Calu3 (cell line): ENCODE measurements at regions not wholly inside any gene's neighbourhood (a gene's known extent, or its start where the extent isn't known, plus 50 kb on each side); places are given as distances from the start of the nearest gene placed in this dataset.

ENCODE experiments used
- BruUV-seq: library from RNA; stranded (reverse); fragments of 400-500 nt; replicated peaks from 2 replicates; lab custom pipeline; 2021; lab: Mats Ljungman, UMichigan
- CTCF ChIA-PET: fragments of 300-600 bp; sonication (Branson Sonifier 250); formaldehyde crosslinking; loops from one replicate; lab custom pipeline; 2022; ENCODE audit warnings: antibody characterized with exemption; lab: Charles Lee
- DNase-seq: peaks from one replicate; pipeline ENCODE4 v3.0.0; 2022
- H3K27ac Mint-ChIP-seq: one replicate; pipeline ENCODE4 v1.8.0; 2022; ENCODE audit warnings: mixed read lengths; ENCODE audit not compliant: unreplicated experiment
- H3K27me3 Mint-ChIP-seq: one replicate; pipeline ENCODE4 v1.8.0; 2022; ENCODE audit warnings: mixed read lengths; ENCODE audit not compliant: unreplicated experiment
- H3K36me3 Mint-ChIP-seq: one replicate; pipeline ENCODE4 v1.8.0; 2022; ENCODE audit warnings: mild to moderate bottlenecking, moderate library complexity, mixed read lengths; ENCODE audit not compliant: insufficient read depth, unreplicated experiment
- H3K4me1 Mint-ChIP-seq: one replicate; pipeline ENCODE4 v1.8.0; 2022; ENCODE audit warnings: mild to moderate bottlenecking, low read depth, mixed read lengths; ENCODE audit not compliant: unreplicated experiment
- H3K4me3 Mint-ChIP-seq: one replicate; pipeline ENCODE4 v1.8.0; 2022; ENCODE audit warnings: mild to moderate bottlenecking, low read depth, moderate library complexity, mixed read lengths; ENCODE audit not compliant: unreplicated experiment
- H3K9me3 Mint-ChIP-seq: one replicate; pipeline ENCODE4 v1.8.0; 2022; ENCODE audit warnings: low read depth, mixed read lengths; ENCODE audit not compliant: unreplicated experiment
- CTCF ChIP-seq: fragments of 200-600 bp; IDR thresholded peaks from one replicate; pipeline ENCODE4 v1.8.0; 2022; ENCODE audit warnings: antibody characterized with exemption; ENCODE audit not compliant: unreplicated experiment
- intact Hi-C: fragments of 100-400 bp; cut with micrococcal nuclease; formaldehyde crosslinking; loops from one replicate; pipeline ENCODE4 v1.10.0; 2022; ENCODE audit not compliant: unreplicated experiment

GRCh38 chr11:115572551-115572950 lies 68.3 kb upstream of the CADM1 start:
- intact Hi-C loops: no loop called here
- no peak overlapping the region for H3K27ac Mint-ChIP-seq
- CTCF ChIA-PET: no interaction called here
- no peak for TF ChIP-seq CTCF
- H3K4me3 Mint-ChIP-seq: no peak overlapping the region
- no peaks in the 10 kb centered on the region for H3K27me3 Mint-ChIP-seq
- BruUV-seq: no TSS peak
- DNase-seq: no peak
- H3K36me3 Mint-ChIP-seq: no peaks in the 10 kb centered on the region
- H3K4me1 Mint-ChIP-seq: no peaks in the 10 kb centered on the region
- H3K9me3 Mint-ChIP-seq: peaks cover 21% of the 10 kb centered on the region

- H3K9me3 Mint-ChIP-seq: peaks cover 17% of the 10 kb centered on the region
- BruUV-seq: no TSS peak
- no peaks in the 10 kb centered on the region for H3K4me1 Mint-ChIP-seq
- no peak overlapping the region for H3K27ac Mint-ChIP-seq
- intact Hi-C loops: loop anchor here (10.0 kb wide), 1 partner anchor 279 kb away; no protein-coding TSS in a partner anchor
- DNase-seq: no peak
- no peak for TF ChIP-seq CTCF
- CTCF ChIA-PET: no interaction called here
- H3K4me3 Mint-ChIP-seq: no peak overlapping the region
- no peaks in the 10 kb centered on the region for H3K27me3 Mint-ChIP-seq
- no peaks in the 10 kb centered on the region for H3K36me3 Mint-ChIP-seq
These were observed 62.1 kb upstream of the CADM1 start for GRCh38 chr11:115566180-115566764.

GRCh38 chr11:115564851-115565250 lies 60.6 kb upstream of the CADM1 start:
- H3K27me3 Mint-ChIP-seq: no peaks in the 10 kb centered on the region
- intact Hi-C loops: loop anchor here (10.0 kb wide), 1 partner anchor 280 kb away; no protein-coding TSS in a partner anchor
- no peaks in the 10 kb centered on the region for H3K36me3 Mint-ChIP-seq
- H3K4me3 Mint-ChIP-seq: no peak overlapping the region
- H3K9me3 Mint-ChIP-seq: peaks cover 20% of the 10 kb centered on the region
- no peak overlapping the region for H3K27ac Mint-ChIP-seq
- CTCF ChIA-PET: no interaction called here
- no peak for DNase-seq
- BruUV-seq: no TSS peak
- no peaks in the 10 kb centered on the region for H3K4me1 Mint-ChIP-seq
- no peak for TF ChIP-seq CTCF

- H3K4me3 Mint-ChIP-seq: no peak overlapping the region
- no TSS peak for BruUV-seq
These were observed 56.9 kb upstream of the CADM1 start for GRCh38 chr11:115561116-115561515.

More at GRCh38 chr11:115561116-115561515, 56.9 kb upstream of the CADM1 start:
- intact Hi-C loops: loop anchor here (10.0 kb wide), 1 partner anchor 284 kb away; no protein-coding TSS in a partner anchor
- Mint-ChIP-seq H3K9me3 (peaks cover 19% of the 10 kb centered on the region), H3K4me1 (no peaks in the 10 kb centered on the region), H3K27ac (no peak overlapping the region), H3K27me3 (no peaks in the 10 kb centered on the region), H3K36me3 (no peaks in the 10 kb centered on the region)
- CTCF ChIA-PET: no interaction called here
- TF ChIP-seq CTCF: no peak
- DNase-seq: no peak
